HFF-Myc (cell line): ENCODE measurements at regions not wholly inside any gene's neighbourhood (a gene's known extent, or its start where the extent isn't known, plus 50 kb on each side); places are given as distances from the start of the nearest gene placed in this dataset.
A peak's percentile ranks its signal among the peaks of the same experiment; 100 is the strongest.

Source experiments
- DNase-seq: peaks from one replicate; pipeline ENCODE4 v3.0.0-alpha.2; 2011; ENCODE audit warnings: low read depth; ENCODE audit errors: extremely low read depth
- H3K4me3 ChIP-seq: replicated peaks from 2 replicates; pipeline ENCODE4 v1.5.1; 2011; ENCODE audit warnings: low read depth, mild to moderate bottlenecking, control low read depth, low read length
- TF ChIP-seq, protein P1 (sequence below): IDR thresholded peaks from 2 replicates; pipeline ENCODE4 v1.5.1; 2012; ENCODE audit warnings: mild to moderate bottlenecking, low read depth, low read length, control low read depth; ENCODE audit errors: missing control alignments

DNA sequence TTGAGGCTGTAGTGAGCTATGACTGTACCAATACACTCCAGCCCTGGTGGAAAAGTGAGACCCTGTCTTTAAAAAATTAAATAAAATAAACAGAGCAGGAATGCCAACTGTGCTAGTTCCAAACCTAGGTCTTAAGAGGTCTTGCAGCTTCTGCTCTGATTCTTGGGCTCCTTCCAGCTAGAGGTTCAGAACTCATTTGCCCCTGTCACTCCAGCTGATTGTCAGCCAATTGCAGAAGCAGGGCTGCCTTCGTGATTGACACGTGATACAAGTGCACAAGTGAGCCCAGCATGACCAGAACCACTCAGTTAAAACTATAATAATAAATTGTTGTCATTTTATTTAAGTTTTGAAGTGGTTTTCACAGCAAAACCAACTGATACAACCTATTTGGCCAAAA lies 298.4 kb downstream of the USP25 start:
- DNase-seq = no peak
- TF ChIP-seq, protein P1, sequence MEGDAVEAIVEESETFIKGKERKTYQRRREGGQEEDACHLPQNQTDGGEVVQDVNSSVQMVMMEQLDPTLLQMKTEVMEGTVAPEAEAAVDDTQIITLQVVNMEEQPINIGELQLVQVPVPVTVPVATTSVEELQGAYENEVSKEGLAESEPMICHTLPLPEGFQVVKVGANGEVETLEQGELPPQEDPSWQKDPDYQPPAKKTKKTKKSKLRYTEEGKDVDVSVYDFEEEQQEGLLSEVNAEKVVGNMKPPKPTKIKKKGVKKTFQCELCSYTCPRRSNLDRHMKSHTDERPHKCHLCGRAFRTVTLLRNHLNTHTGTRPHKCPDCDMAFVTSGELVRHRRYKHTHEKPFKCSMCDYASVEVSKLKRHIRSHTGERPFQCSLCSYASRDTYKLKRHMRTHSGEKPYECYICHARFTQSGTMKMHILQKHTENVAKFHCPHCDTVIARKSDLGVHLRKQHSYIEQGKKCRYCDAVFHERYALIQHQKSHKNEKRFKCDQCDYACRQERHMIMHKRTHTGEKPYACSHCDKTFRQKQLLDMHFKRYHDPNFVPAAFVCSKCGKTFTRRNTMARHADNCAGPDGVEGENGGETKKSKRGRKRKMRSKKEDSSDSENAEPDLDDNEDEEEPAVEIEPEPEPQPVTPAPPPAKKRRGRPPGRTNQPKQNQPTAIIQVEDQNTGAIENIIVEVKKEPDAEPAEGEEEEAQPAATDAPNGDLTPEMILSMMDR = no peak
- H3K4me3 ChIP-seq = no peak overlapping the region

DNA sequence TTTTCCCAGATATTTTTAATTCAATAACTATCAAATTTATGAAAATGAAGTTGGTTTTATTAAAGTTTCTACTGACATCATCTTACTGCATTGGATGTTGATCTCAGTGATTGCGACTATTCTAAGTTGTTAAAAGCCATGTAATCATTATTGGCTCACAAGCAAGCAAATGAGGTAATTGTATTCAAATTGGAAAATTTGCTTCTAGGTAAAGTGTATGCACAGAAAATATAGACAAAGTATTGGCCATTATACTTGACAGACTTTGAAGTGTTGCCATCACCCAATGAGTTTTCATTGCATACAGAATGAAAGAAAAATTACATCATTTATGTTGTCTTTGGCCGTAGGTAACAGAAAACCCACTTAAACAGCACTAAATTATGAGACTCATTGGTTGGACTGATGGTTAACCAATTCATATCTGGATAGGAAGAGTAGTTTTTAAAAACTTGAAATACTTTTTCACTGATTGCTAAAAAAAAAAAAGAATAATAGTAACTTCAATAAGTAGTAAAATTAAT lies 299.2 kb downstream of the USP25 start:
- no peak overlapping the region for H3K4me3 ChIP-seq
- TF ChIP-seq, protein P1 = no peak
- no peak for DNase-seq

DNA sequence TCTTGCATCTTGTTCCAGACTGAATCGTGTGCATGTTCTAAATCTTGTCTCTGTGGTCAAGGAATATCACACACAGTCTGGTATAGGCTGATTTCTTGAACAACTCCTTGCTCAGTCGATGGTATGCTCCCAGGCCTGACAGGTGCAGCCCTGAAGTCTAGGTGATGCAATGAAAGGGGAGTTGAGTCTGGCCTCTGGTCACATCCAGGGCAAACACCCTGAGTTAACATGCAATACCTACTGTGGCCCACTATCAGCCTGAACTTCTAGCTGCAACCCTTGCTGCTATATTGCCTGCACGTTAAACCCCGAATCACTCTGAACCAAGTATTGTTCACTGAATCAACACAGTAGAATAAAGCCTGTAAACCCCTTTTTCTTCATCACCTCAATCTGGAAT lies 303.4 kb downstream of the USP25 start:
- no peak for DNase-seq
- no peak overlapping the region for H3K4me3 ChIP-seq
- TF ChIP-seq, protein P1 = no peak

DNA sequence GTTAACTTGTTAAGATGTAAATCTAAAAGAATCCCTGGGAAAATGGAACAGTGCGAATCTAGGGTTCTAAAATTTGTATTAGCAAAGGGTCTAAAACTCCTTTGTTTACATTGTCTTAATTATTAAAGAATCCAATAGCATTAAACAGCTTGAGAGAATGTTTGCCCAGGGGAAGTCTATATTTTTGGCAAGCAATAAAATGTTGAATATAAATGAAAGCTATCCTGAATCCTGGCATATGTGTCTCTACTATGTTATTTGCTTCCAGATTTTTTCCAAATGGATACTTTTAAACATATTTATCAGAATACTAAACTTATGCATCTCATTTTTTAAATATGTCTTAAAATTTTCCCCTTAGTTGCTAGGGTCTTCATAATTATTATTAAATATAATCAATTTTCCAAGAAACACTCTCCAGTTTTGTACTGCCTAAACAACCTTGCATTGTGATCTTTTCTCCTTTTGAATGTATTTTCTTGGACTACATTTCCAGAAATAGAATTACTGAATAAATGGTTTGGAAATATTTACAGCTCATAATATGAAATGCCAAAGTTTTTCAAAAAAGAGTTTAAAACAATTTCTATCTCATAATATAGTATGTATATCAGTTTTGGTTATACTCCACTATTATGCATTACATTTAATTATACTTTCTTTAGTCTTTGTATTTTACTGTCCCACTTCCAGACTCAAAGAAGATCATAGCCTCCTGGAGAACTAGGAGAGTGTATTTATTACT lies 304.8 kb downstream of the USP25 start:
- no peak for DNase-seq
- no peak overlapping the region for H3K4me3 ChIP-seq
- TF ChIP-seq, protein P1 = no peak

DNA sequence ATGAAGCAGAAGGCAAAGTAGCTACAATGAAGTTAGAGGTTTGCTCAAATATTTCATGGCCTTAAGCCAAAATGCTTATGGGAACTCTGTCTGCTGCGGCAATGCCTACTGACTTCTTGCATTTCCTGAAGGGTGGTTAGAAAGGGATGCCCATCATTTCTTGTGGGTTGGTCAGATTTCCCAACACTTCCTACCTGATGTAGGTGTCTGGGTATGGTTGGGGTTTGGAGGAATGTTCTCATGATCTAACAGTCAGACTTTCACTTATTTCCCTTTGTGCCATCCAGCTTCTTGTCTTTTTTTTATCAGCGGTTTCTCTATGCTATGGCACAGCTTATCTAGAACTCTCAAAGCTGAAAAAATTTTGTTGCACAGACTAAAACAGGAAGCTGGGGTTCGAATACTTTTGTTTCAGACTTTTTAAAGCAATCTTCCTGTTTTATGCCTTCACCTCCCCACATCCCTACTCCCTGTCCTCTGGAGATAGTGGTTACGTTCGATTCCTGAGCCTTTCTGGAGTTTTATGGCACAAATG lies 307.7 kb downstream of the USP25 start:
- H3K4me3 ChIP-seq = no peak overlapping the region
- no peak for DNase-seq
- TF ChIP-seq, protein P1 = no peak

DNA sequence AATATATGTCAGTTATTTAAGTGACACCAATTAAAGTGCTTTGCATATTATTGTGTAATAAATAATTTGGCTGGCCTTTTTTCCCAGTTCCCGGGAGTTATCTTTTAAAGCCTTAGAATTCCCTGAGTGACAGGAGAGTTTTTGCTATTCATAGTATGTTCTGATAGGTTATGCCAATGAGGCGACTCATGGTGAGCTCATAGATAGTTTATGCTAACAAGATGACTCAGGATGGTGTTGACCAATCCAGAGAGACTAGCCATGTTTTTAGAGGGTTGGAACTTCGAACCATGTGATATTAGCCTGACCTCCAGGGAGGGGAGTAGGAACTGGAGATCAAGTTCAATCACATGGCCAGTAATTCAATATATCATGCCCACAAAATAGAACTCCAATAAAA lies 310.8 kb downstream of the USP25 start:
- no peak overlapping the region for H3K4me3 ChIP-seq
- peak; percentile 22 for DNase-seq
- TF ChIP-seq, protein P1 = no peak
